ENCODE measurements at regions not wholly inside any gene's neighbourhood (a gene's known extent, or its start where the extent isn't known, plus 50 kb on each side); places are given as distances from the start of the nearest gene placed in this dataset.

GRCh38 chr14:87088588-87088987 lies 904.4 kb downstream of the GALC start:
- no peak for TF ChIP-seq CTCF (IDR thresholded peaks at IDR 0.05; ENCODE audit: low read depth, low read length, missing control alignments)
- H3K4me3 ChIP-seq (ENCODE audit: low read depth, low read length) = no peak overlapping the region
- no peak for DNase-seq (ENCODE audit: low read depth)

GRCh38 chr14:87087881-87088280 lies 905.1 kb downstream of the GALC start:
- TF ChIP-seq CTCF (IDR thresholded peaks at IDR 0.05; ENCODE audit: low read depth, low read length, missing control alignments) = no peak
- no peak for DNase-seq (ENCODE audit: low read depth)
- H3K4me3 ChIP-seq (ENCODE audit: low read depth, low read length) = no peak overlapping the region

- H3K4me3 ChIP-seq (ENCODE audit: low read depth, low read length) = no peak overlapping the region
- no peak for DNase-seq (ENCODE audit: low read depth)
- TF ChIP-seq CTCF (IDR thresholded peaks at IDR 0.05; ENCODE audit: low read depth, low read length, missing control alignments) = no peak
Observed at GRCh38 chr14:87084908-87085307, 908.1 kb downstream of the GALC start.

- no peak for TF ChIP-seq CTCF (IDR thresholded peaks at IDR 0.05; ENCODE audit: low read depth, low read length, missing control alignments)
- H3K4me3 ChIP-seq (ENCODE audit: low read depth, low read length) = no peak overlapping the region
- no peak for DNase-seq (ENCODE audit: low read depth)
Observed at GRCh38 chr14:87082917-87083316, 910.1 kb downstream of the GALC start.

GRCh38 chr14:87081004-87081403 lies 912.0 kb downstream of the GALC start:
- H3K4me3 ChIP-seq (ENCODE audit: low read depth, low read length) = no peak overlapping the region
- DNase-seq (ENCODE audit: low read depth) = no peak
- TF ChIP-seq CTCF (IDR thresholded peaks at IDR 0.05; ENCODE audit: low read depth, low read length, missing control alignments) = no peak

- no peak for TF ChIP-seq CTCF (IDR thresholded peaks at IDR 0.05; ENCODE audit: low read depth, low read length, missing control alignments)
- DNase-seq (ENCODE audit: low read depth) = no peak
- H3K4me3 ChIP-seq (ENCODE audit: low read depth, low read length) = no peak overlapping the region
Observed at GRCh38 chr14:87080146-87080545, 912.8 kb downstream of the GALC start.

GRCh38 chr14:87079416-87079815 lies 913.6 kb downstream of the GALC start:
- no peak for DNase-seq (ENCODE audit: low read depth)
- no peak overlapping the region for H3K4me3 ChIP-seq (ENCODE audit: low read depth, low read length)
- TF ChIP-seq CTCF (IDR thresholded peaks at IDR 0.05; ENCODE audit: low read depth, low read length, missing control alignments) = no peak
